ENCODE measurements at regions not wholly inside any gene's neighbourhood (a gene's known extent, or its start where the extent isn't known, plus 50 kb on each side); places are given as distances from the start of the nearest gene placed in this dataset.

- TF ChIP-seq, protein P1, sequence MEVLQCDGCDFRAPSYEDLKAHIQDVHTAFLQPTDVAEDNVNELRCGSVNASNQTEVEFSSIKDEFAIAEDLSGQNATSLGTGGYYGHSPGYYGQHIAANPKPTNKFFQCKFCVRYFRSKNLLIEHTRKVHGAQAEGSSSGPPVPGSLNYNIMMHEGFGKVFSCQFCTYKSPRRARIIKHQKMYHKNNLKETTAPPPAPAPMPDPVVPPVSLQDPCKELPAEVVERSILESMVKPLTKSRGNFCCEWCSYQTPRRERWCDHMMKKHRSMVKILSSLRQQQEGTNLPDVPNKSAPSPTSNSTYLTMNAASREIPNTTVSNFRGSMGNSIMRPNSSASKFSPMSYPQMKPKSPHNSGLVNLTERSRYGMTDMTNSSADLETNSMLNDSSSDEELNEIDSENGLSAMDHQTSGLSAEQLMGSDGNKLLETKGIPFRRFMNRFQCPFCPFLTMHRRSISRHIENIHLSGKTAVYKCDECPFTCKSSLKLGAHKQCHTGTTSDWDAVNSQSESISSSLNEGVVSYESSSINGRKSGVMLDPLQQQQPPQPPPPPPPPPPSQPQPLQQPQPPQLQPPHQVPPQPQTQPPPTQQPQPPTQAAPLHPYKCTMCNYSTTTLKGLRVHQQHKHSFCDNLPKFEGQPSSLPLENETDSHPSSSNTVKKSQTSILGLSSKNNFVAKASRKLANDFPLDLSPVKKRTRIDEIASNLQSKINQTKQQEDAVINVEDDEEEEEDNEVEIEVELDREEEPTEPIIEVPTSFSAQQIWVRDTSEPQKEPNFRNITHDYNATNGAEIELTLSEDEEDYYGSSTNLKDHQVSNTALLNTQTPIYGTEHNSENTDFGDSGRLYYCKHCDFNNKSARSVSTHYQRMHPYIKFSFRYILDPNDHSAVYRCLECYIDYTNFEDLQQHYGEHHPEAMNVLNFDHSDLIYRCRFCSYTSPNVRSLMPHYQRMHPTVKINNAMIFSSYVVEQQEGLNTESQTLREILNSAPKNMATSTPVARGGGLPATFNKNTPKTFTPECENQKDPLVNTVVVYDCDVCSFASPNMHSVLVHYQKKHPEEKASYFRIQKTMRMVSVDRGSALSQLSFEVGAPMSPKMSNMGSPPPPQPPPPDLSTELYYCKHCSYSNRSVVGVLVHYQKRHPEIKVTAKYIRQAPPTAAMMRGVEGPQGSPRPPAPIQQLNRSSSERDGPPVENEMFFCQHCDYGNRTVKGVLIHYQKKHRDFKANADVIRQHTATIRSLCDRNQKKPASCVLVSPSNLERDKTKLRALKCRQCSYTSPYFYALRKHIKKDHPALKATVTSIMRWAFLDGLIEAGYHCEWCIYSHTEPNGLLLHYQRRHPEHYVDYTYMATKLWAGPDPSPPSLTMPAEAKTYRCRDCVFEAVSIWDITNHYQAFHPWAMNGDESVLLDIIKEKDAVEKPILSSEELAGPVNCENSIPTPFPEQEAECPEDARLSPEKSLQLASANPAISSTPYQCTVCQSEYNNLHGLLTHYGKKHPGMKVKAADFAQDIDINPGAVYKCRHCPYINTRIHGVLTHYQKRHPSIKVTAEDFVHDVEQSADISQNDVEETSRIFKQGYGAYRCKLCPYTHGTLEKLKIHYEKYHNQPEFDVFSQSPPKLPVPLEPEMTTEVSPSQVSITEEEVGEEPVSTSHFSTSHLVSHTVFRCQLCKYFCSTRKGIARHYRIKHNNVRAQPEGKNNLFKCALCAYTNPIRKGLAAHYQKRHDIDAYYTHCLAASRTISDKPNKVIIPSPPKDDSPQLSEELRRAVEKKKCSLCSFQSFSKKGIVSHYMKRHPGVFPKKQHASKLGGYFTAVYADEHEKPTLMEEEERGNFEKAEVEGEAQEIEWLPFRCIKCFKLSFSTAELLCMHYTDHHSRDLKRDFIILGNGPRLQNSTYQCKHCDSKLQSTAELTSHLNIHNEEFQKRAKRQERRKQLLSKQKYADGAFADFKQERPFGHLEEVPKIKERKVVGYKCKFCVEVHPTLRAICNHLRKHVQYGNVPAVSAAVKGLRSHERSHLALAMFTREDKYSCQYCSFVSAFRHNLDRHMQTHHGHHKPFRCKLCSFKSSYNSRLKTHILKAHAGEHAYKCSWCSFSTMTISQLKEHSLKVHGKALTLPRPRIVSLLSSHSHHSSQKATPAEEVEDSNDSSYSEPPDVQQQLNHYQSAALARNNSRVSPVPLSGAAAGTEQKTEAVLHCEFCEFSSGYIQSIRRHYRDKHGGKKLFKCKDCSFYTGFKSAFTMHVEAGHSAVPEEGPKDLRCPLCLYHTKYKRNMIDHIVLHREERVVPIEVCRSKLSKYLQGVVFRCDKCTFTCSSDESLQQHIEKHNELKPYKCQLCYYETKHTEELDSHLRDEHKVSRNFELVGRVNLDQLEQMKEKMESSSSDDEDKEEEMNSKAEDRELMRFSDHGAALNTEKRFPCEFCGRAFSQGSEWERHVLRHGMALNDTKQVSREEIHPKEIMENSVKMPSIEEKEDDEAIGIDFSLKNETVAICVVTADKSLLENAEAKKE (CRISPR knock-in tag; IDR thresholded peaks at IDR 0.05): no peak
- no peak for TF ChIP-seq ZNF114 (CRISPR knock-in tag; IDR thresholded peaks at IDR 0.05)
Observed at GRCh38 chr2:150581717-150582472, 94.4 kb upstream of the RND3 start (continued).

GRCh38 chr2:150578481-150578880 lies 91.0 kb upstream of the RND3 start:
- Histone ChIP-seq H3K36me3 (ENCODE audit: insufficient read depth) (peaks cover 7% of the 10 kb centered on the region; the same call in 1 of the 2 replicates), H4K20me1 (replicated peaks; ENCODE audit: insufficient read depth) (no peaks in the 10 kb centered on the region), H3K79me2 (replicated peaks; ENCODE audit: insufficient read depth) (no peaks in the 10 kb centered on the region), H3K27me3 (ENCODE audit: insufficient read depth) (no peaks in the 10 kb centered on the region), H3K27ac (ENCODE audit: low read depth) (no peak overlapping the region), H2AFZ (no peak overlapping the region), H3K4me2 (no peak overlapping the region), H3K4me3 (no peak overlapping the region), H3K9me2 (ENCODE audit: insufficient read depth) (no peaks in the 10 kb centered on the region; the same call in 1 of the 2 replicates), H3K4me1 (ENCODE audit: insufficient read depth) (no peaks in the 10 kb centered on the region), H3F3A (replicated peaks; ENCODE audit: low read depth) (no peaks in the 10 kb centered on the region)
- H3K4me3 Mint-ChIP-seq: no peak overlapping the region
- peaks cover 4% of the 10 kb centered on the region for H3K27me3 Mint-ChIP-seq (ENCODE audit: insufficient read depth, low read depth, poor library complexity)
- no peak overlapping the region for H3K27ac Mint-ChIP-seq
- H3K36me3 Mint-ChIP-seq (ENCODE audit: low read depth): peaks cover 25% of the 10 kb centered on the region
- no peak for ATAC-seq
- no peaks in the 10 kb centered on the region for H3K4me1 Mint-ChIP-seq
- H3K9me3 Mint-ChIP-seq: peaks cover 37% of the 10 kb centered on the region
- no peak for DNase-seq (ENCODE audit: low spot score)
- TF ChIP-seq, protein P1 (CRISPR knock-in tag; IDR thresholded peaks at IDR 0.05): no peak
- TF ChIP-seq, protein P2, sequence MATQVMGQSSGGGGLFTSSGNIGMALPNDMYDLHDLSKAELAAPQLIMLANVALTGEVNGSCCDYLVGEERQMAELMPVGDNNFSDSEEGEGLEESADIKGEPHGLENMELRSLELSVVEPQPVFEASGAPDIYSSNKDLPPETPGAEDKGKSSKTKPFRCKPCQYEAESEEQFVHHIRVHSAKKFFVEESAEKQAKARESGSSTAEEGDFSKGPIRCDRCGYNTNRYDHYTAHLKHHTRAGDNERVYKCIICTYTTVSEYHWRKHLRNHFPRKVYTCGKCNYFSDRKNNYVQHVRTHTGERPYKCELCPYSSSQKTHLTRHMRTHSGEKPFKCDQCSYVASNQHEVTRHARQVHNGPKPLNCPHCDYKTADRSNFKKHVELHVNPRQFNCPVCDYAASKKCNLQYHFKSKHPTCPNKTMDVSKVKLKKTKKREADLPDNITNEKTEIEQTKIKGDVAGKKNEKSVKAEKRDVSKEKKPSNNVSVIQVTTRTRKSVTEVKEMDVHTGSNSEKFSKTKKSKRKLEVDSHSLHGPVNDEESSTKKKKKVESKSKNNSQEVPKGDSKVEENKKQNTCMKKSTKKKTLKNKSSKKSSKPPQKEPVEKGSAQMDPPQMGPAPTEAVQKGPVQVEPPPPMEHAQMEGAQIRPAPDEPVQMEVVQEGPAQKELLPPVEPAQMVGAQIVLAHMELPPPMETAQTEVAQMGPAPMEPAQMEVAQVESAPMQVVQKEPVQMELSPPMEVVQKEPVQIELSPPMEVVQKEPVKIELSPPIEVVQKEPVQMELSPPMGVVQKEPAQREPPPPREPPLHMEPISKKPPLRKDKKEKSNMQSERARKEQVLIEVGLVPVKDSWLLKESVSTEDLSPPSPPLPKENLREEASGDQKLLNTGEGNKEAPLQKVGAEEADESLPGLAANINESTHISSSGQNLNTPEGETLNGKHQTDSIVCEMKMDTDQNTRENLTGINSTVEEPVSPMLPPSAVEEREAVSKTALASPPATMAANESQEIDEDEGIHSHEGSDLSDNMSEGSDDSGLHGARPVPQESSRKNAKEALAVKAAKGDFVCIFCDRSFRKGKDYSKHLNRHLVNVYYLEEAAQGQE (IDR thresholded peaks at IDR 0.05; ENCODE audit: unreplicated experiment): no peak
- TF ChIP-seq JUNB (IDR thresholded peaks at IDR 0.05; ENCODE audit: unreplicated experiment): no peak

Measured in GM23338 (cell line).